ENCODE measurements at regions not wholly inside any gene's neighbourhood (a gene's known extent, or its start where the extent isn't known, plus 50 kb on each side); places are given as distances from the start of the nearest gene placed in this dataset.

GRCh38 chr12:19830446-19830845 lies 391.2 kb downstream of the AEBP2 start:
- Histone ChIP-seq H2AK9ac (replicated peaks; ENCODE audit: low read depth, low read length, poor library complexity) (no peak overlapping the region), H2BK15ac (ENCODE audit: low read depth, low read length) (no peak overlapping the region), H4K8ac (ENCODE audit: low read depth in 2 of 2, low read length in 2 of 2) (no peak overlapping the region), H2AFZ (replicated peaks; ENCODE audit: low read length, poor library complexity) (no peak overlapping the region), H3K4me3 (ENCODE audit: insufficient read depth, low read depth, low read length) (no peak overlapping the region), H3K27me3 (ENCODE audit: control insufficient read depth, insufficient read depth, low read length) (no peaks in the 10 kb centered on the region), H3K9me3 (ENCODE audit: control insufficient read depth, insufficient read depth, low read length) (peaks cover 7% of the 10 kb centered on the region; the same call in 1 of the 2 replicates), H3K4ac (ENCODE audit: low read depth, low read length) (no peak overlapping the region), H3K36me3 (ENCODE audit: control insufficient read depth, insufficient read depth, low read length) (no peaks in the 10 kb centered on the region), H3K4me1 (ENCODE audit: control insufficient read depth, insufficient read depth, low read length) (peaks cover 2% of the 10 kb centered on the region; the same call in 1 of the 2 replicates), H3K18ac (ENCODE audit: low read depth, low read length) (no peak overlapping the region), H3K4me2 (ENCODE audit: low read depth, low read length) (no peak overlapping the region), H3K27ac (ENCODE audit: insufficient read depth, low read length) (no peak overlapping the region), H2AK5ac (ENCODE audit: low read depth, low read length) (no peak overlapping the region), H3K14ac (replicated peaks; ENCODE audit: low read depth, low read length) (no peak overlapping the region), H4K20me1 (ENCODE audit: insufficient read depth, low read length) (no peaks in the 10 kb centered on the region), H3K9ac (ENCODE audit: low read depth, low read length) (no peak overlapping the region), H2BK20ac (ENCODE audit: low read depth, low read length) (no peak overlapping the region), H4K5ac (ENCODE audit: low read depth, low read length) (no peak overlapping the region), H3K79me1 (ENCODE audit: low read depth in 1 of 2, low read length in 2 of 2) (no peaks in the 10 kb centered on the region), H4K91ac (ENCODE audit: insufficient read depth, low read depth, low read length) (no peak overlapping the region), H3K23ac (ENCODE audit: low read depth, low read length) (no peak overlapping the region), H2BK5ac (ENCODE audit: low read depth, low read length, poor library complexity, severe bottlenecking) (no peak overlapping the region), H3K56ac (ENCODE audit: extremely low read depth, insufficient read depth, low read length) (no peak overlapping the region), H3K9me1 (ENCODE audit: insufficient read depth, low read length) (no peaks in the 10 kb centered on the region), H2BK120ac (ENCODE audit: low read depth, low read length) (no peak overlapping the region)
- intact Hi-C loops (cut with micrococcal nuclease) = no loop called here
- CTCF ChIA-PET = no interaction called here
- DNase-seq = no peak
- BruUV-seq (replicated peaks) = no TSS peak
- in situ Hi-C loops (cut with MboI; ENCODE audit: low sequenced_read_pairs) = no loop called here
- POLR2A ChIA-PET (ENCODE audit: unreplicated experiment) = no interaction called here
- dilution Hi-C loops (cut with HindIII; ENCODE audit: low sequenced_read_pairs, unreplicated experiment) = no loop called here
- no CpG with 5 or more reads among the region's 2 CpGs for WGBS, 2 experiments (ENCODE audit: extremely low coverage in 2 of 2, insufficient read length in 1 of 2)
- no peak for TF ChIP-seq NFE2L2 (IDR thresholded peaks at IDR 0.05; ENCODE audit: low read depth, low read length)
- TF ChIP-seq CEBPB (IDR thresholded peaks at IDR 0.05; ENCODE audit: low read depth, low read length) = no peak
- no peak for TF ChIP-seq RCOR1 (IDR thresholded peaks at IDR 0.05; ENCODE audit: insufficient replicate concordance, low read length)
- TF ChIP-seq CTCF (conservative IDR thresholded peaks at IDR 0.05; ENCODE audit: low read depth, low read length) = no peak
- no peak for TF ChIP-seq BHLHE40 (IDR thresholded peaks at IDR 0.05; ENCODE audit: low read depth, low read length)
- no peak for TF ChIP-seq RFX5 (IDR thresholded peaks at IDR 0.05; ENCODE audit: low read depth, low read length)
- no peak for TF ChIP-seq MXI1 (IDR thresholded peaks at IDR 0.05; ENCODE audit: borderline replicate concordance, low read depth, low read length)
- TF ChIP-seq FOS (IDR thresholded peaks at IDR 0.05; ENCODE audit: low read depth, low read length) = no peak
- no peak for TF ChIP-seq MAZ (IDR thresholded peaks at IDR 0.05; ENCODE audit: borderline replicate concordance, low read depth, low read length)
- no peak for TF ChIP-seq SMC3 (IDR thresholded peaks at IDR 0.05; ENCODE audit: low read depth, low read length)
- no peak for TF ChIP-seq USF2 (IDR thresholded peaks at IDR 0.05; ENCODE audit: low read depth, low read length)
- no peak for TF ChIP-seq POLR2A (IDR thresholded peaks at IDR 0.05; ENCODE audit: low read depth, low read length)
- ATAC-seq (ENCODE audit: low read depth) = no peak
